NCI-H748 treated with DMSO at 0.1 percent for 48 hours (cell line): ENCODE measurements at regions not wholly inside any gene's neighbourhood (a gene's known extent, or its start where the extent isn't known, plus 50 kb on each side); places are given as distances from the start of the nearest gene placed in this dataset.
A peak's percentile ranks its signal among the peaks of the same experiment; 100 is the strongest.
"Not testable (repeated sequence)": the region's sequence is repeated elsewhere in the genome, so short reads cannot be mapped to it uniquely, and the experiment has no call there.

Experiments
- DNase-seq: peaks from one replicate; lab custom pipeline; 2025; lab: John Stamatoyannopoulos, UW

DNA sequence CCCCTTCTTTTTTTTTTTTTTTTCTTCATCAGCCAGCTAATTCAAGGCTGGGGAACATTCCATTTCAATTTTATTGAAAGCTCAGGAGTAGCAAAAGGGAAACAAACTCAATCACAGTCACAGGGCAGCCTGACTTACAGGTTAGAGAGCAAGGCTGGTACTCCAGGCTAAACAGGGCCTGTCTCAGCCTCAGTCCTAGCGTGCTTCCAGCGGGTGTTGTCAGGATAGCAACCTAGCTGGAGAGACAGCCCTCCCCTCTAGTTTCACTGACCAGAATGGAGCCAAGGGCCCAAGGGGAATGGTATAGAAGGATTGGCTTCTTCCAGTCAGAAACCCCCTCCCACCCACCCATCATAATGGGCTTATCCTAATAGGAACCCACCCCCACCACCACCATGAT, 132.9 kb downstream of the PXDC1 start:
- DNase-seq, result no peak

DNA sequence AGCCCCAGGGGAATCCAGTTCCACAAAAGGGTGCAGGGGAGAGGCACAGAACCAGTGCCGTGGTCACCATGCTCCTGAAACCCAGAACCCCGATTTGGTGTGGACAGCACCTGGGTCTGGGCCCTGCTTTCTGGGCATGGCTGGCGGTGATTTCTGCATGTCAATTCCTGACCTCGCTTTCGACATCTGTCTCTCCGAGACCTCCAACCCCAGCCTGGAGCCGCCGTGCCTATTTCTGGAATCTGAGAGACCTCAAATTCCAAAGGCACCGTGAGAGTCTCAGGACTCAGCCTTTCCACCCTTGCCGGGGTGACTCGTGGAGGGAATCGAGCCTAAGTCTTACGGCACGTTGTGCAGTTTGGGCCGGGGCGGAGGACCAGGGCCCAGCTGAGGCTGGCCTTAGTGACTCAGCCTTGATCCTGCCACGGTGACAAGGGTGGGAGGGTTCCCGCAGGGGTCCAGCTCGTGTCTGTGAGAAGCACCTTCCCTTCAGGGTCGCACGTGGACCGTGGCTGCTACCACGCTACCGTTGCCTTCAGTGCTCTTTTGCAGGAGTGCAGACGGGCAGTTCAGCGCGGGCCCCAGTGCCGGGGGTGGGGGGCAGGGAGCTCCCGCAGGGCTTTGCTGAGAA, 133.7 kb downstream of the PXDC1 start:
- no peak for DNase-seq

DNA sequence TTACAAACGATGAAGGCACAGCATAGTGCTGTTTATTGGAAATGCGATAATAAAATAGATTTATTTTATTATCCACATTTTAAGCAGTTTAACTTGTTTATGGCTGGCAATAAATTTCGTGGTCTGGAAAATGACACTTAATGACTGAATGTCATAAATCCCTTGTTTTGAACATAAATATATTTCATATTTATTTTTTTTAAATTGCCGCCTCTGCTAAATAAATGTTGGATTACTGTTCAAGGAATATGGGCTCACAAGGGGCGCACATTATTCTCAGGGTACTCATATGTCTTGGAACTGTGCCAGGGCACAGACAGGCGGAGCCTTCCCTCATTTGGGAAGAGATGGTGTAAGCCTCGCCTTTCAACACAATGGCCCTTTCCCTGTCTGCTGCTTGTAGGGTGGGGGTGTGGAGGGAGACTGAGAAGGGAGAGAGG, 134.3 kb downstream of the PXDC1 start:
- peak; percentile 48 for DNase-seq

DNA sequence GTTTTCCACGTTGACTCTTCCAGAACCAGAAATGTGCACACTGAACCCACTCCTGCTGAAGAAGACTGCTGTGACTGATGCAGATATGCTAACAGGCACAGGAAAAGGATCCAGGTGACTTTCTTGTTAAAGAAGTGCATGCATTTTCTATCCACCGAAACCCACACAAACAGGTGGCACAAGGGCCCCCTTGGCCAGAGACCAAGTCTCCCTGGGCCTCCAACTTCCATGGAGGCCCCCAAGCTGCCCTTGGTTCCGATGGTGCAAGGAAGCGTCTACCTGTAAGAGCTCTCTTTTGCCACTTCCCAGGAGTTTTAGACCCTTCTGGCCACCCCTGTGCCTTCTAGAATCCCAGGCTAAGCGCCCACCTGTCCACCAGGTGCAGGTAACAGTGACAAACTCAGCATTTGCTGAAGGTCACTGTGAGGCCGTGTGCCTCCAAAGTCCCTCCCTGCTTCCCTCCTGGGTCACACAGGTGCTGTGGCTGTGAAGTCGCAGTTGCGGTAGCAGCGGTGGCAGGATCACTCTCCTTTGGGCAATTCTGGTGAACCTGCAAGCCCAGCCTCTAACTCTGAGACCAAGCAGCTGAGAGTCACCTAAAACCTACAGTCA, 134.8 kb downstream of the PXDC1 start:
- DNase-seq, result peak; percentile 24

- DNase-seq, result no peak
Observed at GRCh38 chr6:3615391-3616380, 135.8 kb downstream of the PXDC1 start.

DNA sequence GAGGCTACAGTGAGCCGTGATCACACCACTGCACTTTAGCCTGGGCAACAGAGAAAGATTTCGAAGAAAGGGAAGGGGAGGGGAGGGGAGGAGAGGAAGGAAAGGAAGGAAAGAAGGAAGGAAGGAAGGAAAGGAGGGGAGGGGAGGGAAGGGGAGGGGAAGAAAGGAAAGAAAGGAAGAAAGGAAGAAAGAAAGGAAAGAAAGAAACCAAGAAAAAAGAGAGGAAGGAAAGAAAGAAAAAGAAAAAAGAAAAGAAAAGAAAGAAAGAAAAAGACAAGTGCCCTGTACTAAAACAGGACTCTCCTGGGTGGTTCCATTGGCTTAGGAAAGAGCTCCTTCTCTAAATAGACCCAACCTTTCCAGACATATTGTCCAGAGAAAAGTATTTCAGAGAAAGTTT, 136.6 kb downstream of the PXDC1 start:
- DNase-seq, result no peak

- DNase-seq, result not testable (repeated sequence)
Observed at GRCh38 chr6:3613565-3613964, 137.9 kb downstream of the PXDC1 start.

DNA sequence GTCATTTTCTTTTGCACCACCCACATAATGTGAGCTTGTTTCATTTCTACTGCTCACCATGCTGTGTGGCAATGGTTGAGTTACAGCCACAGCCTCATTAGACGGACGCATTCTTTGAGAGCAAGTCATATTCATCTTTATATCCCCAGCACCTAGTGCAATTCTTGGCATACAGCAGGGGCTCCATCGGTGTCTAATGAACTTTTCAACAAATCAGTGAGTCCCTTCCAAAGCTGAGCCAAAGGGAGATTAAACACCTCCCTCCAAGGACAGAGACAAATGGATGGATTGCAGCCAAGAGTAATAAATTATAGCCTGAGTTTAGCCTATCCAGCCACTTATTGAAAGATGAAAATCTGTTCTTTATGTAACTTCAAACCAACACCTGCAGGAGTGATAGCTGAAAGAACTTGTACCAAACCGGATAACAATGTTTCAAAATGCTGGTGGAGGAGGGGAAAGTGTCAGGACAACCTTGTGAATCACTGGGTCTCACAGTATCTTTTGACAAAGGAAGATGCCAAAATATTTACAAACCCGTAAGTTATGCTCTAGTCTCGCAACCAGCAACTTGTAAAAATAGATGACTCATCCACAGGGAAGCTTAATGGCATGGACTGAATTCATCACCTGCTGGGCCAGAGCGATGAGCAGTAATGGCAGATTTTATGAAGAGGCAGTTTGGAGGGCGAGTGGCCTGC, 139.0 kb downstream of the PXDC1 start:
- DNase-seq, result peak; percentile 98

- DNase-seq, result no peak
Observed at GRCh38 chr6:3610921-3611320, 140.6 kb downstream of the PXDC1 start.

- peak; percentile 24 for DNase-seq
Observed at GRCh38 chr6:3610206-3610605, 141.3 kb downstream of the PXDC1 start.

- no peak for DNase-seq
Observed at GRCh38 chr6:3609388-3609787, 142.1 kb downstream of the PXDC1 start.

GRCh38 chr6:3608159-3608558, 143.4 kb downstream of the PXDC1 start:
- peak; percentile 49 for DNase-seq

- no peak for DNase-seq
Observed at GRCh38 chr6:3607599-3607998, 143.9 kb downstream of the PXDC1 start.

GRCh38 chr6:3607171-3607570, 144.3 kb downstream of the PXDC1 start:
- DNase-seq, result no peak

DNA sequence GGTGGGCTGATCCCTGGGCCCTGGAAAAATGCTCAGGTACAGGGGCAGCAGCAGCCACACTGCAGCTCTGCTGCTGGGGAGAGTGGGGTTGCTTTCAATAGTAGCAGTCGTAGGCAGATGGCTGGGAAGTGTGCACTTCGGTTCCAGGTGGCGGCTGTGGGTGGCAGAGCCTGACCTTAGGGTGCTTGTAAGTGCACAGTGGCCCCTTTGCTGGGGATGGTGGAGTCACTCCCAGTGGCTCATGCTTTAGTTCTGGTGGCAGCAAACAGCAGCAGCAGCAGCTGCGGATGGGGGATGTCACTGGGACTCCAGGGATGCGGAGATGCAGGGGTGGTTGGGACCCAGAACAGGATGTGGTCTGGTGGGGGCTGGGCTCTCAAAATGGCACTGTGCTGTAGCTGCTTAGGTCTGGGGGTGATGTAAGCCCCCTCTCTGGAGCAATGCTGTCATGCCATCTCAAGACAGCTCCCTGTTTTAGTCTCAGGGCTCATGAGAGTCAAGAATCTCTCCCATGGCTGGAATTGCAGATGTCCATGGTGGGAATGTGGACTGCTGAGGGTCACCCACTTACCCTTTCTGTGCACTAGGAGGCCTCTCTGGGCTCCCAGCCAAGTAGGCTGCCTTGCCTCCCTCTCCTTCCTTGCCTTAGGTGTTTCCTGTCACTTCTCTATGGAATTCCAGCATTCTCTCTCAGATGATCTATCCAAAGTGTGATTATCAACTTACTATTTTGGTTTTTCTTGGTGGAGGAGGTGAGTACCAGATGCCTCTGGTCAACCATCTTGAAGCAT, 146.7 kb upstream of the SLC22A23 start:
- DNase-seq, result no peak

DNA sequence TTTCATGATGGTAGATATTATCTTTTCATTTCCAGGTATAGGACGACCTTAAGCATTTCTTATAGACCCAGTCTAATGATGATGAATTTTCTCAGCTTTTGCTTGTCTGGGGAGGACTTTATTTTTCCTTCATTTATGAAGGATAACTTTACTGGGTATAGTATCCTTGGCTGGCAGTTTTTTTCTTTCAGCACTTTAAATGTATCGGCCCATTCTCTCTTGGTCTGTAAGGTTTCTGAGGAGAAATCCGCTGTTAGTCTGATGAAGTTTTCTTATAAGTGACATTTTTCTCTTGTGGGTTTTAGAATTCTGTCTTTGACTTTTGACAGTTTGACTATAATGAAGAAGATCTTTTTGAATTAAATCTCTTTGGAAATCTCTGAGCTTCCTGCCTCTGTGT, 144.7 kb upstream of the SLC22A23 start:
- DNase-seq, result no peak

- DNase-seq, result no peak
Observed at GRCh38 chr6:3597500-3598064, 140.7 kb upstream of the SLC22A23 start.

GRCh38 chr6:3596766-3597165, 139.9 kb upstream of the SLC22A23 start:
- no peak for DNase-seq

DNA sequence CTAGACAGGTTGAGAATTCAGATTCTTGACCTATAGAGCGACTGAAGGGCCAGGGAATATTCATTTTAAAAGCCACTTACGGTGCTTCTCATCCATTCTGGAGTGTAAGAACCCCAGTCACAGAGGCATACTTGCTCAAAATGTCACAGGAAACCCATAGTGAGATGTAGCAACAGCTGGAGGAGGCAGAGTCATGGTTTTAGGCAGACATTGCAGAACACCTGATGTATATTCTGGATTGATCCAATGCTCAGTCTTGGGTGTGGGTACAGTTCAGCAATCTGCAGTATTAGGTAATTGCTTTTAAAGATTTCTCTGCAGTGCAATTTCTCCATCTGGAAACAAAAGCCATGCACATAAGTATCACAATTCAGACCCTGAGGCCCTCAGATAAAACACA, 137.4 kb upstream of the SLC22A23 start:
- DNase-seq, result no peak

DNA sequence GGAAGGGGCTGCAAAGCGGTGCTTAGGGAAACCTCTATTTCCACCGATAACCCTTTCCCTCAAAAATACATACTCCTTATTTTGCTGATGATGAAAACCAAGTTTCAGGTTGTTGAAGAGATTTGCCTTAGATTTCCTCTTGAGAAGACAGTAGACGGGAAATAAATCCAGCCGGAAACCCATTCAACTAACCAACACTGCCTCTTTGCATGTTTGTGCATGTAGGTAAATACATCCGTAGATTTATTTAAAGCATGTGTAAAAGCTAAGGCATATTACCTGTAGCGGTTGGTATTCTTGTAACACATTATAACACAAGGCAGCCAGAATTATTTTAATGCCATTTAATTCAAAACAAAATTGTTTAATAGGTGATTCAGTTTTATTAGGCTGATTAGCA, 136.3 kb upstream of the SLC22A23 start:
- DNase-seq, result no peak

DNA sequence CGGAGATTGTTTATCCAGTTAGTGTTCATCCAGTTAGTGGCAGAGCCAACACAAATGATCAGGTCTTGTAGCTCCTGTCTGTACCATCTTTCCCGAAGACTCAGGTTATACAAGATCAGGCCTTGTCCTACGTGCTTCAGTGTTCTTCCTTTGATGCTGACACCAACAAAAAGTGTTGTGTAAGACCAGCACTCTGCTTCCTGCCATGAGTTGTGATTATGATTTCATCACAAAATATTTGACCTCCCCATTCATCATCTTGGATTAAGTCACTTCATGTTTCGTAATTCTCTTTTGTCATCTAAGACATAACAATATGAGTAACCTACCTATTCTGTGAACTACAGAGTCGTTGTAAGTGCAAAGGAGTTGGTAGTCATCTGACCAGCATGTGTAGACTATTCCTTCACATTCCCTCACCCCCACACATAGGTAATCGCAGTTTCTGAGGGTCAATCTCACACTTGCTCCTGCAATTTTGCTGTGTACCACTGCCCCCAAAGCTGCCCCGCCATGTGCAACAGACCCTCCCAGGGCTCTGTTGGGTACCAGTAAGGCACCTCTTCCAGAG, 135.6 kb upstream of the SLC22A23 start:
- no peak for DNase-seq
